Activated CD4-positive, CD25-positive, alpha-beta regulatory T cell treated with anti-CD3 and anti-CD28 coated beads, Interleukin-2, amount 50 U/mL, for 72 hours (primary cell): ENCODE measurements at regions not wholly inside any gene's neighbourhood (a gene's known extent, or its start where the extent isn't known, plus 50 kb on each side); places are given as distances from the start of the nearest gene placed in this dataset.
"Not testable (repeated sequence)": the region's sequence is repeated elsewhere in the genome, so short reads cannot be mapped to it uniquely, and the experiment has no call there.

Experiments used
- DNase-seq: peaks from one replicate; pipeline ENCODE4 v3.0.0; 2021

- no peak for DNase-seq
Measured at GRCh38 chr15:70382009-70382749, 284.5 kb upstream of the TLE3 start.

- DNase-seq, result no peak
Measured at GRCh38 chr15:70379938-70380883, 282.5 kb upstream of the TLE3 start.

- DNase-seq, result no peak
Measured at GRCh38 chr15:70379134-70379533, 281.4 kb upstream of the TLE3 start.

GRCh38 chr15:70378126-70379031, 280.7 kb upstream of the TLE3 start:
- DNase-seq, result no peak

- DNase-seq, result no peak
Measured at GRCh38 chr15:70376929-70377691, 279.4 kb upstream of the TLE3 start.

GRCh38 chr15:70376031-70376928, 278.6 kb upstream of the TLE3 start:
- no peak for DNase-seq

GRCh38 chr15:70375586-70375985, 277.9 kb upstream of the TLE3 start:
- no peak for DNase-seq

GRCh38 chr15:70375006-70375431, 277.3 kb upstream of the TLE3 start:
- no peak for DNase-seq

- DNase-seq, result no peak
Measured at GRCh38 chr15:70374096-70374495, 276.4 kb upstream of the TLE3 start.

GRCh38 chr15:70373439-70373838, 275.7 kb upstream of the TLE3 start:
- not testable (repeated sequence) for DNase-seq

GRCh38 chr15:70367913-70368705, 270.4 kb upstream of the TLE3 start:
- DNase-seq, result not testable (repeated sequence)

GRCh38 chr15:70364023-70364422, 266.3 kb upstream of the TLE3 start:
- not testable (repeated sequence) for DNase-seq

GRCh38 chr15:70362886-70363285, 265.2 kb upstream of the TLE3 start:
- DNase-seq, result peak; percentile 15

GRCh38 chr15:70362350-70362749, 264.6 kb upstream of the TLE3 start:
- DNase-seq, result peak; percentile 1

- no peak for DNase-seq
Measured at GRCh38 chr15:70361891-70362290, 264.2 kb upstream of the TLE3 start.

GRCh38 chr15:70361106-70361505, 263.4 kb upstream of the TLE3 start:
- no peak for DNase-seq

- DNase-seq, result no peak
Measured at GRCh38 chr15:70358871-70359647, 261.3 kb upstream of the TLE3 start.

- no peak for DNase-seq
Measured at GRCh38 chr15:70358011-70358819, 260.5 kb upstream of the TLE3 start.
